HT1080 (cell line): ENCODE measurements at regions not wholly inside any gene's neighbourhood (a gene's known extent, or its start where the extent isn't known, plus 50 kb on each side); places are given as distances from the start of the nearest gene placed in this dataset.
A peak's percentile ranks its signal among the peaks of the same experiment; 100 is the strongest.

Experiments used
- DNase-seq: peaks from one replicate; pipeline ENCODE4 v3.0.0-alpha.2; 2015; ENCODE audit warnings: low read depth

- no peak for DNase-seq
Observed at GRCh38 chr3:73966733-73967132, 342.0 kb upstream of the PDZRN3 start.

- no peak for DNase-seq
Observed at GRCh38 chr3:73964818-73965217, 340.1 kb upstream of the PDZRN3 start.

GRCh38 chr3:73955494-73956070, 330.8 kb upstream of the PDZRN3 start:
- no peak for DNase-seq

- no peak for DNase-seq
Observed at GRCh38 chr3:73954506-73954905, 329.8 kb upstream of the PDZRN3 start.

- no peak for DNase-seq
Observed at GRCh38 chr3:73952781-73953180, 328.0 kb upstream of the PDZRN3 start.

- no peak for DNase-seq
Observed at GRCh38 chr3:73950865-73951558, 326.3 kb upstream of the PDZRN3 start.

- DNase-seq, result no peak
Observed at GRCh38 chr3:73945541-73945940, 320.8 kb upstream of the PDZRN3 start.

GRCh38 chr3:73939985-73940384, 315.2 kb upstream of the PDZRN3 start:
- no peak for DNase-seq

- no peak for DNase-seq
Observed at GRCh38 chr3:73933585-73933984, 308.8 kb upstream of the PDZRN3 start.

GRCh38 chr3:73927203-73927570, 302.4 kb upstream of the PDZRN3 start:
- no peak for DNase-seq

GRCh38 chr3:73926360-73927202, 301.8 kb upstream of the PDZRN3 start:
- no peak for DNase-seq

- peak; percentile 48 for DNase-seq
Observed at GRCh38 chr3:73925011-73925410, 300.3 kb upstream of the PDZRN3 start.

GRCh38 chr3:73924048-73924447, 299.3 kb upstream of the PDZRN3 start:
- no peak for DNase-seq

GRCh38 chr3:73917643-73918042, 292.9 kb upstream of the PDZRN3 start:
- no peak for DNase-seq

- no peak for DNase-seq
Observed at GRCh38 chr3:73915886-73916285, 291.1 kb upstream of the PDZRN3 start.

- no peak for DNase-seq
Observed at GRCh38 chr3:73908218-73908617, 283.5 kb upstream of the PDZRN3 start.

- no peak for DNase-seq
Observed at GRCh38 chr3:73901686-73902085, 276.9 kb upstream of the PDZRN3 start.

- no peak for DNase-seq
Observed at GRCh38 chr3:73894474-73895213, 269.9 kb upstream of the PDZRN3 start.

- no peak for DNase-seq
Observed at GRCh38 chr3:73893089-73893488, 268.3 kb upstream of the PDZRN3 start.

GRCh38 chr3:73885862-73886261, 261.1 kb upstream of the PDZRN3 start:
- no peak for DNase-seq

- no peak for DNase-seq
Observed at GRCh38 chr3:73884361-73884760, 259.6 kb upstream of the PDZRN3 start.

GRCh38 chr3:73883497-73883896, 258.8 kb upstream of the PDZRN3 start:
- no peak for DNase-seq
